Omental fat pad (tissue), 3 donors: ENCODE measurements at regions not wholly inside any gene's neighbourhood (a gene's known extent, or its start where the extent isn't known, plus 50 kb on each side); places are given as distances from the start of the nearest gene placed in this dataset.

Source experiments
- ATAC-seq: fragments of 150-250 bp; one replicate; pipeline ENCODE4 v1.9.1; 2016; ENCODE audit warnings: mild to moderate bottlenecking, moderate library complexity; ENCODE audit not compliant: low FRiP score
- DNase-seq: peaks from one replicate; pipeline ENCODE4 v3.0.0-alpha.2; 2019; ENCODE audit warnings: low spot score
- TF ChIP-seq, protein P1 (sequence below), 3 donors: fragments of 450-650 bp; IDR thresholded peaks; one replicate each; pipeline ENCODE4 v1.5.1; 2016 to 2017; ENCODE audit warnings: antibody characterized with exemption in 3 of 3, mild to moderate bottlenecking in 3 of 3, moderate library complexity in 2 of 3

DNA sequence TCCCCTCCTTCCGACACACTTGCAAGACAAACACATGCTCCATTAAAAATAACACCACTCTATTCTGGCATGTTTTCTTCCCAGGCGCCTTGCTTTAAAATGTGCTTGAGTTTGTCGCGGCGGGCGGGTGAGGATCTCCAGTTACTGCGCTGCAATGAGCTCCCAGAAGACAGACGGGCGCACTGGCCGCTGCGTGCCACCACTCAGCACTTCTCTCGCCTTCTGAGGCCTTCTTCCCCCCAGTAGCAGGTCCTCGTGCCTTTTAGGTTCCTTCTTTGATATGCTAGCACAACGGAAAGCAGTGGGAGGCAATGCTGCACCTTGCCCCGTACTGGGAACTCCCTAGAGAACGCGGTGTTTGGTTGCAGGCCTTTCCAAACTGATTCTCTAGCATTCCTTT, 279.5 kb upstream of the NR5A2 start:
- TF ChIP-seq, protein P1, sequence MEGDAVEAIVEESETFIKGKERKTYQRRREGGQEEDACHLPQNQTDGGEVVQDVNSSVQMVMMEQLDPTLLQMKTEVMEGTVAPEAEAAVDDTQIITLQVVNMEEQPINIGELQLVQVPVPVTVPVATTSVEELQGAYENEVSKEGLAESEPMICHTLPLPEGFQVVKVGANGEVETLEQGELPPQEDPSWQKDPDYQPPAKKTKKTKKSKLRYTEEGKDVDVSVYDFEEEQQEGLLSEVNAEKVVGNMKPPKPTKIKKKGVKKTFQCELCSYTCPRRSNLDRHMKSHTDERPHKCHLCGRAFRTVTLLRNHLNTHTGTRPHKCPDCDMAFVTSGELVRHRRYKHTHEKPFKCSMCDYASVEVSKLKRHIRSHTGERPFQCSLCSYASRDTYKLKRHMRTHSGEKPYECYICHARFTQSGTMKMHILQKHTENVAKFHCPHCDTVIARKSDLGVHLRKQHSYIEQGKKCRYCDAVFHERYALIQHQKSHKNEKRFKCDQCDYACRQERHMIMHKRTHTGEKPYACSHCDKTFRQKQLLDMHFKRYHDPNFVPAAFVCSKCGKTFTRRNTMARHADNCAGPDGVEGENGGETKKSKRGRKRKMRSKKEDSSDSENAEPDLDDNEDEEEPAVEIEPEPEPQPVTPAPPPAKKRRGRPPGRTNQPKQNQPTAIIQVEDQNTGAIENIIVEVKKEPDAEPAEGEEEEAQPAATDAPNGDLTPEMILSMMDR (IDR thresholded peaks at IDR 0.05) = no peak
- ATAC-seq (no peak), DNase-seq (no peak)

- DNase-seq = no peak
- TF ChIP-seq, protein P1 (IDR thresholded peaks at IDR 0.05) = no peak
- ATAC-seq = no peak
These were observed 276.0 kb upstream of the NR5A2 start for GRCh38 chr1:199751506-199751905.

- no peak for DNase-seq
- no peak for ATAC-seq
- TF ChIP-seq, protein P1 (IDR thresholded peaks at IDR 0.05) = no peak
These were observed 275.4 kb upstream of the NR5A2 start for GRCh38 chr1:199751962-199752687.

- ATAC-seq (no peak), DNase-seq (no peak)
These were observed 274.9 kb upstream of the NR5A2 start for GRCh38 chr1:199752688-199753027.

DNA sequence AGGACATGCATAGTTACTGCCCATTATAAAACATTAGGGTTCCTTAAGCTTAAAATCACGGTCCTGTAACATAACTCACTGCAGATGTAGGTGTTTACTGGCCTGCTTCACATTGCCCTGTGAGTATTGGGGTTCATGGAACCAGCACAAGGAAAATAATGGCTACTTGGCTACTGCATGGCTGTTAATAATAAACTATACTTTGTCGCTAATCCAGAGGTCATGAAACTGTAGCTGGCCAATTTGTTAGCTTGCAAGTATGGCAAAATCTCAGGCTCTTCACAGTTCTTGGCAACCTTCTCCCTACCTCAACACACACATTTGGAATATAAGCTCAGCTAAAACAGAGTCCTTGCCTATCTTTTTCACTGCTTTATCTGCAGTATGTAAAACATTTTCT, 274.0 kb upstream of the NR5A2 start:
- ATAC-seq (no peak), DNase-seq (no peak)
- TF ChIP-seq, protein P1 (IDR thresholded peaks at IDR 0.05) = no peak

More at GRCh38 chr1:199752688-199753027, 274.9 kb upstream of the NR5A2 start:
- TF ChIP-seq, protein P1 (IDR thresholded peaks at IDR 0.05) = no peak

- DNase-seq = no peak
- no peak for ATAC-seq
- TF ChIP-seq, protein P1 (IDR thresholded peaks at IDR 0.05) = no peak
These were observed 271.4 kb upstream of the NR5A2 start for GRCh38 chr1:199756066-199756465.

DNA sequence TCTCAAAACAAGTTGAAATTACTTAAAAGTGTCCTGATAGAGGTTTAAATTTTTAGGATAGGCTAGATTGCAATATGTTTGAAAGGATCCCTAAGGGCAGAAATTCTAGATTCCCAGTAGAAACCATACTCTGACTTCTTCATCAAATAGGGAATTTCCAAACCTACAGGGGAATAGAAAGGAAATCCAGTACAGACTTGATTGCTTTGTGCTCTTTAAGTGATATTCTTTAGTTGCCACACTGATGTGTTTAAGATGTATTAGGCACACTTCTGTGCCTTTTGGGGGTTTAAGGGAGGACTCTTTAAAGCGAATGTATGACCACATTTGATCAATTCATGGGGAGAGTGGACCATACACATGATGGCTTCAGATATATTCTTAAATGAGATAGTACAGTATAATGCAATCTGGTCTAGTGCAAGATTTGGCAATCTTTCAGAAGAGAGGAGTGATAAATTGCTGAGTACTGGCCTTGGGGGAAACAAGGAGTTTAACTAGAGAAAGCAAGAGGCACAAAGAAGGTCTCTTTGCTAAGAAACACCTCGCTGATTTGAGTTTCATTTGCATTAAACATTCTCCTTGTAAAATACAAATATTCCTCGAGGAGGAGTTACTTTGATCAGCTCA, 268.8 kb upstream of the NR5A2 start:
- TF ChIP-seq, protein P1 (IDR thresholded peaks at IDR 0.05) = no peak
- DNase-seq = no peak
- no peak for ATAC-seq
